Right cardiac atrium (tissue), 5 donors: ENCODE measurements at regions not wholly inside any gene's neighbourhood (a gene's known extent, or its start where the extent isn't known, plus 50 kb on each side); places are given as distances from the start of the nearest gene placed in this dataset.

Experiments used
- ATAC-seq, 2 donors: fragments of 200-7000 bp; cut with Tn5 transposase; one replicate each; pipeline versions ENCODE4 v1.8.0 to v1.9.1; 2020; ENCODE audit warnings: moderate library complexity in 2 of 2, mild to moderate bottlenecking in 1 of 2
- DNase-seq, 3 donors: peaks; one replicate each; pipeline ENCODE4 v3.0.0-alpha.2; 2020
- H3K27ac ChIP-seq: one replicate; pipeline ENCODE4 v1.5.1; 2013; ENCODE audit warnings: mild to moderate bottlenecking, low read length, control low read depth, moderate library complexity
- H3K27me3 ChIP-seq: one replicate; pipeline ENCODE4 v1.6.1; 2013; ENCODE audit not compliant: control insufficient read depth, insufficient read depth
- H3K4me1 ChIP-seq: one replicate; pipeline ENCODE4 v1.6.1; 2013; ENCODE audit warnings: low read length; ENCODE audit not compliant: control insufficient read depth, insufficient read depth
- H3K4me3 ChIP-seq: one replicate; pipeline ENCODE4 v1.5.1; 2013; ENCODE audit warnings: low read length, control low read depth
- H3K9me3 ChIP-seq: one replicate; pipeline ENCODE4 v1.6.1; 2013; ENCODE audit warnings: low read length; ENCODE audit not compliant: control insufficient read depth
- whole genome bisulfite sequencing: extraction: QIAGEN DNeasy Blood & Tissue Kit; methylation state at CpG from one replicate; pipeline ENCODE4 v1.1.7; 2013; 5-methylcytosine and 5-hydroxymethylcytosine counted together
- intact Hi-C, 4 donors: fragments of 100-400 bp; cut with DNase I; formaldehyde crosslinking; loops; one replicate each; pipeline versions ENCODE4 v1.11.0 to v1.14.0; 2022 to 2023
- donor health status: healthy with polysubstance abuse.
- donor health status: DM: no; HTN: yes; CAD: no.
- donor health status: DM: no; HTN: no; CAD: no.
- donor health status: DM: no; HTN: yes; CAD: no; lungs with severe emphysema.
- donor health status: DM: yes; HTN: yes; CAD: no.

DNA sequence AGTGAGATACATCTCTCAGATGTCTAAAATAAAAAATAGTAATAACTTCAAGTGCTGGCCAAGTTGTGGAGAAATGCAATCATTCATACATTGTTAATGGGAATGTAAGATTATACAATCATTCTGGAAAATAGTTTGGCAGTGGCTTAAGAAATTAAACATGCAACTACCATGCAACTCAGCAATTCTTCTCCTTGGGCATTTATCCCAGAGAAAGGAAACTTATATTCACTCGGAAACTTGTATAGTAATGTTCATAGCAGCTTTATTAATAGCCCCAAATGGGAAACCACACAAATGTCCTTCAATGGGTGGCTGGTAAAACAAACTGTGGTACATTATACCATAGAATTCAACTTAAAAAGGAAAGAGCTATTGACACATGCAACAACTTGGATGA is 274.0 kb upstream of the SPRED2 start:
- WGBS = 75% methylated on average over 1 of the region's 1 CpG
- no peaks in the 10 kb centered on the region for H3K9me3 ChIP-seq
- ATAC-seq = no peak
- H3K4me1 ChIP-seq = no peaks in the 10 kb centered on the region
- H3K4me3 ChIP-seq = no peak overlapping the region
- H3K27me3 ChIP-seq = no peaks in the 10 kb centered on the region
- DNase-seq = no peak
- intact Hi-C loops = no loop called here
- no peak overlapping the region for H3K27ac ChIP-seq

DNA sequence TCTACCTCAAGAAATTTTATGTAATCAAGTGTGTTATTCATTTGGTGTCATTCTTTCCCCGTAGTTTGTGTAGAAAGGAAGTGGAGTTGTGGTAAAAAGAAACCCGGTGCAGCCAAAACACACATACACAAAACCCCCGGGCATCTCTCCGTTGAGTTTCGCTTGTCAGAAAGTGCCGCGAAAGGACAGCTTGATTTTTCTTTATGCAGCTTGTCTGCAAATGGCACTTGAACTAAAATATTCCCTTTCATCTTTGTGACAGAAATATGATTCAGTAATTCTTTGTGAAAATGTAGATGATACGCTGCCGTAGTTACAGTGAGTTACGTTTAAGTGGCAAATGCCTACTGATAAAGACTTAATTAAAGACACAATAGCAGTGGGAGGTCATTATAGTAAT is 268.8 kb upstream of the SPRED2 start:
- no peaks in the 10 kb centered on the region for H3K9me3 ChIP-seq
- WGBS = 89% methylated on average over 10 of the region's 10 CpGs
- intact Hi-C loops = no loop called here
- H3K27me3 ChIP-seq = no peaks in the 10 kb centered on the region
- H3K27ac ChIP-seq = no peak overlapping the region
- no peak for ATAC-seq
- no peak for DNase-seq
- no peaks in the 10 kb centered on the region for H3K4me1 ChIP-seq
- H3K4me3 ChIP-seq = no peak overlapping the region

DNA sequence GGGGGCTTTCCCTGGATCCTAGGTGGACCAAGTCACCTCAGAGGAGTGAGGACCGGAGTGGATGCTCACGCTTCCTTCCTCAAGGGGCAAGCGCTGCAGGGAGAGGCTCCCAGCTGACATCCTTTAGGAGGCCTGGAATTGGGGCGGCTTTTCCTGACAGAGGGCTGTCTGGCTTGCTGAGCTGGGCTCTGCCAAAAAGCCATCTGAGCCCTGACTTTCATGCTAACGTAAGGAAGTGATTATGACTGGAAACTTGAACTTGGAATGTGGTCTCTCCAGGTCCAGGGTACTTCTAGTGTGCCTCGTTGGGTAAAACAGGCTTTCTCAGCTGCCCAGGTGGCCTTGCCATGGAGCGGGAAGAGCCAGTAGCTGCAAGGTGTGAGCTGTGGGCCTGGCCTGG is 268.3 kb upstream of the SPRED2 start:
- ATAC-seq = no peak
- intact Hi-C loops = no loop called here
- 72% methylated on average over 7 of the region's 7 CpGs for WGBS
- H3K9me3 ChIP-seq = no peaks in the 10 kb centered on the region
- H3K4me3 ChIP-seq = no peak overlapping the region
- DNase-seq = no peak
- no peaks in the 10 kb centered on the region for H3K4me1 ChIP-seq
- no peaks in the 10 kb centered on the region for H3K27me3 ChIP-seq
- no peak overlapping the region for H3K27ac ChIP-seq

DNA sequence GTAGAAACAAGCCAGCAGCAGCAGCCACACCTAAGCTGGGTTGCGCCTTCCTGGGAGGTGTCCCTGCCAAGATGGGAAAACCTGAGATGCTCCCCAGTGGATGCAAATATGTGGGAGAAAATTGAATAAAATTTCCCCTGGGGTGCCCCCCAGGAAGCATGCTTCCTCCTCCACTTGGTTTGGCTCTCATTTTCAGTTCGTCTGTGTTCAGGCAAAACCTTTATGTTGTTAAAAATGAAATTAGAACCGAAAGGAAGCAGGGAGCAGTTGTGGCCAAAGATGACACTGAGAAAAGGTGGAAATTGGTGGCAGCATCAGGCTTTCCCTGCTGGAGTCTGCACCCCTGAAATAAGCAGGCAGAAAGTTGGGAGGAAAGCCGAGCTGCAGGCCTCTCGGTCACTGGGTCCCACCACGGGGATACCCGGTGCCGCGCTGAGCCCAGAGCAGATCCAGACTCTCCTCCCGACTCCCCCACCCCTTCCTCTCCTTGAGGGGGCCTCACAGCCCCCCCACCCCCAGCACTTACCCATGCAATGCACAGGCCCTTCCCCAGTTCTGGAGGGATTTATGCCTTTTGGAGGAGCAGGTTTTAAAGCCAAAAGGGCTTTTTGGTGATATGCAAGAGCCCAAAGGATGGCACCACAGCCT is 267.7 kb upstream of the SPRED2 start:
- no peak overlapping the region for H3K27ac ChIP-seq
- ATAC-seq (no peak), DNase-seq (no peak)
- intact Hi-C loops = no loop called here
- H3K4me1 ChIP-seq = no peaks in the 10 kb centered on the region
- H3K4me3 ChIP-seq = no peak overlapping the region
- no peaks in the 10 kb centered on the region for H3K27me3 ChIP-seq
- H3K9me3 ChIP-seq = no peaks in the 10 kb centered on the region
- 75% methylated on average over 10 of the region's 10 CpGs for WGBS

DNA sequence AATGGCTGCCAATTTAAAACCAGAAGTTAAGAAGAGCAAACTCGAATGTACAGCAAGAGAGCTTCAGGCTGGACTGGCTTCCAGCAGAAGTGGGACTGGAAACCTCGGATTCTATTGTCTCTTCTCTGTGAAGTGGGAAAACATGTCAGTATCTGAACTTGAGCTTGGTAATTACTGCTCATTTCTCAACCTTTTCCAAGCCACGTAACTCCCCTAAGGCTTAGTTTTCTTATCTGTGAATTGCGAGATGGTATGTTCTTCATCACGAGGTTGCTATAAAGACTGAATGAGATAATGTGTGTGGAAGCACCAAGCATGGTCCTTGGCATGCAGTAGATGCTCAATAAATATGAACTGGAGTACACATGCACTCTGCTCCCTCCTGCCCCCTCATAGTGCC is 259.4 kb upstream of the SPRED2 start:
- ATAC-seq (no peak), DNase-seq (no peak)
- WGBS = 67% methylated on average over 5 of the region's 5 CpGs
- Histone ChIP-seq H3K9me3 (no peaks in the 10 kb centered on the region), H3K27me3 (no peaks in the 10 kb centered on the region), H3K4me1 (no peaks in the 10 kb centered on the region), H3K4me3 (no peak overlapping the region), H3K27ac (no peak overlapping the region)
- intact Hi-C loops = no loop called here

DNA sequence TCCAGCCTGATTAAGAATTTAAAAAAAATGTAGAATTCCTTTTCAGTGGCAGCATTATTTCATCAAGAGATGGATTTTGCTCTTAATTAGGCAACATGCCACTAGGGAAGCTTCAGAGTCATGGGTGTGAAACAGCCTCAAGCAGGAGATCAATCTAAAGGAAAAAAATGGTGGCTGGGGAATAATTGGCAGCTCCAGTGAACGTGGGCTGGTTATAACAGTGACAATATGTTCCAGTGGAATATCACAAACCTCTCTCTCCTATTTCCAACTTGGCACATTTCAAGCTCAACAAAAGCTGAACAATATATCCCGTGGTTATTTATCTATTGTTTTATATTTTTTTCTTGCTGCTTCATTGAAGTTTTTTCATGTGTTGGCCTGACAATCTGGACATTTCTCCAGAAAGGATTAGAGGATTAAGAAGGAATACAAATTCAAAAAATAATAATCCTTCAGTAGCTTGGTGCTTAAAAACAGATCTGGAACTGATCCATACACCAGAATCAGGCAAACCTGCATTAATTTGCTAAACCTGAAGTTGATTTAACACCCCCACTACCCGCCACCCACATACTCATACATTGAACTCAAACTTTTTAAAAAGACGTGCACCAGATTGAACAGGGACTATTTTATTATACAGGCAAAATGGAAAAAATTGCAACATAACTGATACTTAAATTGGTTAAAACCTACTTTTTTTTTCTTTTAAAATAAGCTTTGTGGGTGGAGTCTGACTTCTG is 255.9 kb upstream of the SPRED2 start:
- no peak for ATAC-seq
- 63% methylated on average over 4 of the region's 4 CpGs for WGBS
- no peaks in the 10 kb centered on the region for H3K27me3 ChIP-seq
- H3K27ac ChIP-seq = no peak overlapping the region
- no peaks in the 10 kb centered on the region for H3K9me3 ChIP-seq
- intact Hi-C loops = no loop called here
- H3K4me1 ChIP-seq = no peaks in the 10 kb centered on the region
- DNase-seq = no peak
- H3K4me3 ChIP-seq = no peak overlapping the region

DNA sequence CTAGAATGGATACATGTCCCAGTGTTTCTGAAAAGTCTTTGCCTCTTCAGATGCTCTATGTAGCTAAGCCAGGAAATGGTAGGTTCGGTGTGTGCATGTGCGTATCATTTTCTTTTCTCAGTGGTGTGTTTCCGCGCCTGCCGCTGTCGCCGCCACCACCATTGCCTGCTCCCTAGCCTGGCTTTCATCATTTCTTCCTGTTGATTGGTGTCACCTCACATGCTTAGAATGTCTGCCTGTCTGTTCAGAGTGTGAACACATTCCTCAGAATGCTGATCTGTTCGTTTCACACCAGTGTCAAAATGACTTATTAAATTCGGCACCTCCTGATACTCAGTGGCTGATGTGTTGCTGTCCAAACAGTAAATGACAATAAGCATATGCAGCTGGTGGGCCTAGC is 255.2 kb upstream of the SPRED2 start:
- ATAC-seq = no peak
- intact Hi-C loops = no loop called here
- no peak overlapping the region for H3K4me3 ChIP-seq

DNA sequence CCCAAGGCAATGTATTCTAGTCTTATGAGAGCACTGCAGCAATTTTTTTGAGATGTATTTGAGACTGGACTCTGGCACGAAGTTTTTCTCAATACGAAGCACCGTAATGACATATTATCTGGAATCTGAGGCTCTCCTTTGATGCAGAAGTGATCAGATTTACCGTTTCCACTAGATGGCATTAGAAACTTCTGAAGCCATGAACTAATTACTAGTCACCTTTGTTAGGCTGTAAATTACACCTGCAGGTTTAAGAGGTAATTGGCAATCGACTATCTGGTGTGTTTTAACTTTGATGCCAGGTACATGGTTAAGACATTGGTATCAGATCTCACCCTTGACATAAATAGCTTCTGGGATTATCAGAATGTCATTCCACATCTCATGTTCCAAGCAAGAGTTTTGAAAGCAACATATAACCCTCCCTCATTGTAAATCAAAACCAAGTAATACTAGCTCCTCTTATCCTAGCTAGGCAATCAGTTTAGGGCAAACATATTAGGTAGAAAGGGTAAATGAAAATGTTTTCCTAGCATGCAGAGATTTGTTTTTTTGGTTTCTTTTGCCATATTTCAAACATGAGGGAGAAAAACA is 254.6 kb upstream of the SPRED2 start:
- 63% methylated on average over 5 of the region's 5 CpGs for WGBS
- no peaks in the 10 kb centered on the region for H3K9me3 ChIP-seq
- no peak overlapping the region for H3K4me3 ChIP-seq
- DNase-seq = no peak
- no peak overlapping the region for H3K27ac ChIP-seq
- intact Hi-C loops = no loop called here
- H3K4me1 ChIP-seq = no peaks in the 10 kb centered on the region
- no peak for ATAC-seq
- no peaks in the 10 kb centered on the region for H3K27me3 ChIP-seq

More for the DNA sequence above, 255.2 kb upstream of the SPRED2 start:
- H3K9me3 ChIP-seq = no peaks in the 10 kb centered on the region
- WGBS = 39% methylated on average over 9 of the region's 9 CpGs
- H3K4me1 ChIP-seq = no peaks in the 10 kb centered on the region
- DNase-seq = no peak
- no peak overlapping the region for H3K27ac ChIP-seq
- H3K27me3 ChIP-seq = no peaks in the 10 kb centered on the region

DNA sequence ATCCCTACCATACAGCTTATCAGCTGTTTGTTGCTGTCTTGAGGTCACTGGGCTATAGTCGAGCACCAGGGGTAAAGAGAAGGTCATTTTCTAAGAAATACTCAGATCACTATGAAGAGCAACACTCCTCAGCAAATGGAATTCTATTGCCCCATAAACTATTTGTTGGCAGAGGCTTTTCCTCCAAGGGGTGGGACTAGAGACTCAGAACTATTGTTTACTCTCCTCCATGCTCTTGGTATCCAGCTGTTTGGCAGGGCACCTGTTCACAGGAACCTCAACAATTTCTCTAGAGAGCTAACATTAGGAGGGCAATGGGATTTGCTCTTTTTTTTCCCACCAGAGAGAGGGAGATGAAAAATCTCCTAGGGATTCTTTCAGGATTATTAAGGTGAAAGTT is 249.1 kb upstream of the SPRED2 start:
- Histone ChIP-seq H3K4me3 (no peak overlapping the region), H3K9me3 (no peaks in the 10 kb centered on the region), H3K4me1 (no peaks in the 10 kb centered on the region), H3K27me3 (no peaks in the 10 kb centered on the region), H3K27ac (no peak overlapping the region)
- intact Hi-C loops = no loop called here
- WGBS = 78% methylated on average over 1 of the region's 1 CpG
- no peak for ATAC-seq
- DNase-seq = no peak

DNA sequence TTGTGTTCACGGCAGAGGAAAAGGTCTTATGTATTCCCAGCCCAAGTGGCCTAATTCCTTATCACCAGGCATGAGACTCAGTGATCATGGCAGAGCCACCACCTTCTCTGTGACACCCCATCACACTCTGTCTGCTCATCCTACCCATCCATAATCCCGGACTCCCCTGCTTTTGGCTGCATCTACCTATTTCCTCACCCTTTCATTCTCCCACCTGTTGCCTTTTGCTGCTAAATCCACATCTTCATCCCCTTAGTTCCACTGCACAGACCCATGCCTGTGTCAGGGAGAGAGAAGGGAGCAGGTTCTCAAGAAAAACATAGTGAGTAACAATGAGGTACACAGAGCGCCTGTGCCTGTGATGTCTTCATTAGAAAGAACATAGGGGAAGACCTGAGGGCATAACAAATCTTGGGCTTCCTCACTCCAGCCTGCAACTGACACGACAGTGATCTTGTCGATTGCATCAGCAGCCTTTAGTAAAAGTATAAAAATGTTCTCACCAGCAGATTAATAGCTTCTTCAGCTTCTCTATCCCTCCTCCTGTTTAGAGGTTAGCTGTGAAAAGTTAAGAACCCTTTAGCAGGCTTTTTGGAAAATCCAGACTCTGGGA is 246.5 kb upstream of the SPRED2 start:
- no peaks in the 10 kb centered on the region for H3K27me3 ChIP-seq
- no peaks in the 10 kb centered on the region for H3K4me1 ChIP-seq
- 78% methylated on average over 5 of the region's 5 CpGs for WGBS
- no peak overlapping the region for H3K27ac ChIP-seq
- peaks cover 3% of the 10 kb centered on the region for H3K9me3 ChIP-seq
- ATAC-seq (no peak), DNase-seq (no peak)
- H3K4me3 ChIP-seq = no peak overlapping the region
- intact Hi-C loops = no loop called here

DNA sequence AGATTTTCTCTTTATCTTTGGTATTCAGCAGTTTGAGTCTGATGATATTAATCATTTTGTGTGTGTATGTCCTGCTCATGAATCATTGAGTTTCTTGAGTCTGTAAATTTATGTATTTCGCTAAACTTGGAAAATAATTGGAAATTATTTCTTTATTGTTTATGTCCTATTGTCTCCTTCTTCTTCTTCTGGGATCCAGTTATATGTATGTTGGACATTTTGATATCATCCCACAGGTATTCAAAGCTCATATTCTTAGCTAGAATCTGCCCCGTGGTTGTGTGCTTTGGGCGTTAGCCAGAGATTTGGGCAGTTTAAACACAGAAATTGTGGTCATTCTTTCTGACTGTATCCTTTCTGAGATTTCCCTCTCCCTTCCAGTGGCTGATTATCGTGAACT is 243.0 kb upstream of the SPRED2 start:
- 87% methylated on average over 4 of the region's 4 CpGs for WGBS
- intact Hi-C loops = no loop called here
- Histone ChIP-seq H3K4me1 (no peaks in the 10 kb centered on the region), H3K4me3 (no peak overlapping the region), H3K27me3 (no peaks in the 10 kb centered on the region), H3K9me3 (peaks cover 3% of the 10 kb centered on the region), H3K27ac (no peak overlapping the region)
- no peak for ATAC-seq
- no peak for DNase-seq
